Epithelial cell of esophagus (primary cell): ENCODE measurements at regions not wholly inside any gene's neighbourhood (a gene's known extent, or its start where the extent isn't known, plus 50 kb on each side); places are given as distances from the start of the nearest gene placed in this dataset.

Source experiments
- DNase-seq: peaks from one replicate; pipeline ENCODE4 v3.0.0; 2010; ENCODE audit warnings: low read depth
- H3K4me3 ChIP-seq: 2 replicates; pipeline ENCODE4 v1.5.1; 2011; ENCODE audit warnings: mild to moderate bottlenecking, low read length, control low read depth
- CTCF ChIP-seq: IDR thresholded peaks from 2 replicates; pipeline ENCODE4 v1.5.1; 2011; ENCODE audit warnings: low read depth, mild to moderate bottlenecking, low read length, control low read depth, inconsistent platforms; ENCODE audit not compliant: insufficient read depth; ENCODE audit errors: missing control alignments

GRCh38 chr11:92558323-92558722 is 333.7 kb downstream of the FAT3 start:
- TF ChIP-seq CTCF: no peak
- no peak for DNase-seq
- H3K4me3 ChIP-seq: no peak overlapping the region

- no peak overlapping the region for H3K4me3 ChIP-seq
- no peak for TF ChIP-seq CTCF
- DNase-seq: no peak
These were observed 345.1 kb downstream of the FAT3 start for GRCh38 chr11:92569726-92570125.

GRCh38 chr11:92572559-92572958 is 347.9 kb downstream of the FAT3 start:
- H3K4me3 ChIP-seq: no peak overlapping the region
- no peak for DNase-seq
- no peak for TF ChIP-seq CTCF

- no peak overlapping the region for H3K4me3 ChIP-seq
- no peak for TF ChIP-seq CTCF
These were observed 351.7 kb downstream of the FAT3 start for GRCh38 chr11:92576315-92576714.

GRCh38 chr11:92580908-92581307 is 356.3 kb downstream of the FAT3 start:
- TF ChIP-seq CTCF: no peak
- no peak overlapping the region for H3K4me3 ChIP-seq
- DNase-seq: no peak

More at GRCh38 chr11:92576315-92576714, 351.7 kb downstream of the FAT3 start:
- DNase-seq: no peak

GRCh38 chr11:92588393-92588792 is 363.8 kb downstream of the FAT3 start:
- no peak overlapping the region for H3K4me3 ChIP-seq
- TF ChIP-seq CTCF: no peak
- DNase-seq: no peak

- TF ChIP-seq CTCF: no peak
- DNase-seq: no peak
- no peak overlapping the region for H3K4me3 ChIP-seq
These were observed 364.9 kb downstream of the FAT3 start for GRCh38 chr11:92589512-92589911.
